HepG2 (cell line): ENCODE measurements at regions not wholly inside any gene's neighbourhood (a gene's known extent, or its start where the extent isn't known, plus 50 kb on each side); places are given as distances from the start of the nearest gene placed in this dataset.

Experiments
- ATAC-seq: fragments of 200-7000 bp; cut with Tn5 transposase; 3 replicates; pipeline ENCODE4 v1.9.1; 2020; ENCODE audit warnings: mild to moderate bottlenecking, moderate library complexity
- BruUV-seq: library from RNA; stranded (reverse); fragments of 400-500 nt; replicated peaks from 2 replicates; lab custom pipeline; 2021; lab: Mats Ljungman, UMichigan
- CTCF ChIA-PET: fragments of 300-600 bp; formaldehyde crosslinking; extraction: SDS; loops from one replicate; lab custom pipeline; 2021; ENCODE audit warnings: low total read pairs, inconsistent platforms, low intra/inter-chr PET ratio; lab: Yijun Ruan, JAX
- POLR2A ChIA-PET: fragments of 350-600 bp; sonication (Branson Sonifier 250); formaldehyde crosslinking; loops from one replicate; lab custom pipeline; 2020; ENCODE audit warnings: antibody characterized with exemption, inconsistent platforms; lab: Yijun Ruan, JAX
- DNase-seq: peaks from one replicate; pipeline ENCODE4 v3.0.0-alpha.2; 2015; ENCODE audit warnings: low spot score
- FAIRE-seq: peaks from 3 replicates; lab custom pipeline; 2011; peaks lifted over from hg19 to GRCh38; lab: Jason Lieb, UNC
- H2AFZ ChIP-seq: one replicate; pipeline ENCODE4 v1.6.1; 2011; ENCODE audit warnings: low read length, inconsistent platforms
- H3K27ac ChIP-seq: fragments of 300-600 bp; 3 replicates; pipeline ENCODE4 v1.8.0; 2011; ENCODE audit warnings: mixed run types, mild to moderate bottlenecking, mixed read lengths, low read length, inconsistent platforms; ENCODE audit not compliant: insufficient read depth; ENCODE audit errors: extremely low read length
- H3K27me3 ChIP-seq, 2 experiments: fragments of 200-600 bp in 1 of 2; 2 replicates in 1 of 2; 3 replicates in 1 of 2; pipeline versions ENCODE4 v1.6.0 to v1.8.0; 2011; ENCODE audit warnings: low read length in 2 of 2, mild to moderate bottlenecking in 2 of 2, moderate library complexity in 2 of 2, inconsistent platforms in 1 of 2; ENCODE audit not compliant: insufficient read depth in 2 of 2, control insufficient read depth in 1 of 2
- H3K36me3 ChIP-seq, 2 experiments: fragments of 200-600 bp in 1 of 2; replicated peaks in 1 of 2; 2 replicates in 1 of 2; 3 replicates in 1 of 2; pipeline versions ENCODE4 v1.5.1 to v1.8.0; 2011; ENCODE audit warnings: low read length in 2 of 2, inconsistent platforms in 1 of 2; ENCODE audit not compliant: insufficient read depth in 2 of 2, control insufficient read depth in 1 of 2
- H3K4me1 ChIP-seq: 2 replicates; pipeline ENCODE4 v1.5.1; 2012; ENCODE audit warnings: low read length, inconsistent platforms; ENCODE audit not compliant: insufficient read depth
- H3K4me2 ChIP-seq: 2 replicates; pipeline ENCODE4 v1.6.0; 2011; ENCODE audit warnings: low read depth, low read length, inconsistent platforms
- H3K4me3 ChIP-seq, 3 experiments: fragments of 200-600 bp in 1 of 3; sonication (generic), shearing (Covaris generic) in 1 of 3; replicated peaks in 1 of 3; 2 replicates each; pipeline ENCODE4 v1.5.1; 2011 to 2016; ENCODE audit warnings: low read length in 3 of 3, inconsistent platforms in 2 of 3, low read depth in 2 of 3, mild to moderate bottlenecking in 2 of 3, control low read depth in 1 of 3, mixed read lengths in 1 of 3; ENCODE audit not compliant: insufficient read depth in 1 of 3
- H3K79me2 ChIP-seq: one replicate; pipeline ENCODE4 v1.6.1; 2011; ENCODE audit warnings: low read length, inconsistent platforms; ENCODE audit not compliant: insufficient read depth
- H3K9ac ChIP-seq: 2 replicates; pipeline ENCODE4 v1.6.0; 2011; ENCODE audit warnings: mild to moderate bottlenecking, low read depth, low read length, inconsistent platforms; ENCODE audit not compliant: insufficient read depth
- H3K9me3 ChIP-seq: 2 replicates; pipeline ENCODE4 v1.5.1; 2012; ENCODE audit warnings: mild to moderate bottlenecking, low read length
- H4K20me1 ChIP-seq: 2 replicates; pipeline ENCODE4 v1.6.0; 2011; ENCODE audit warnings: inconsistent platforms, mild to moderate bottlenecking, low read length, moderate library complexity; ENCODE audit not compliant: insufficient read depth
- CHD4 ChIP-seq: fragments of 200-600 bp; sonication (generic); IDR thresholded peaks from 2 replicates; pipeline ENCODE4 v1.7.0; 2017; ENCODE audit warnings: mild to moderate bottlenecking, low read length, borderline replicate concordance
- HDAC2 ChIP-seq: sonication (generic); formaldehyde crosslinking; IDR thresholded peaks from 2 replicates; pipeline ENCODE4 v1.4.0; 2020; ENCODE audit warnings: missing genetic modification reagents
- SIX1 ChIP-seq: sonication (generic); formaldehyde crosslinking; IDR thresholded peaks from 2 replicates; pipeline ENCODE4 v1.4.0; 2020; ENCODE audit warnings: missing genetic modification reagents, borderline replicate concordance
- SNAPC2 ChIP-seq: sonication (generic); formaldehyde crosslinking; IDR thresholded peaks from 2 replicates; pipeline ENCODE4 v1.8.1; 2022; ENCODE audit warnings: mild to moderate bottlenecking, missing genetic modification reagents
- SOX5 ChIP-seq: IDR thresholded peaks from 2 replicates; pipeline ENCODE4 v1.6.1; 2016; ENCODE audit warnings: borderline replicate concordance
- TCF7L2 ChIP-seq: IDR thresholded peaks from 2 replicates; pipeline ENCODE4 v1.6.1; 2011; ENCODE audit warnings: mild to moderate bottlenecking, low read depth, low read length, moderate library complexity
- WGBS: methylation state at CpG from one replicate; pipeline ENCODE4 v1.1.6; 2017; ENCODE audit warnings: low lambda C conversion rate; 5-methylcytosine and 5-hydroxymethylcytosine counted together
- in situ Hi-C: cut with HindIII; loops from 2 replicates; pipeline ENCODE4 v1.10.0; 2017; ENCODE audit warnings: low pct_unique_long_range_greater_than_20kb; ENCODE audit not compliant: extremely low pct_ligation_motif_present
- intact Hi-C: fragments of 100-400 bp; cut with micrococcal nuclease; formaldehyde crosslinking; loops from one replicate; pipeline ENCODE4 v1.10.0; 2022; ENCODE audit not compliant: unreplicated experiment
- TF ChIP-seq, protein P1 (sequence below): sonication (generic); formaldehyde crosslinking; IDR thresholded peaks from 2 replicates; pipeline ENCODE4 v1.4.0; 2020; ENCODE audit warnings: mild to moderate bottlenecking, missing genetic modification reagents

DNA sequence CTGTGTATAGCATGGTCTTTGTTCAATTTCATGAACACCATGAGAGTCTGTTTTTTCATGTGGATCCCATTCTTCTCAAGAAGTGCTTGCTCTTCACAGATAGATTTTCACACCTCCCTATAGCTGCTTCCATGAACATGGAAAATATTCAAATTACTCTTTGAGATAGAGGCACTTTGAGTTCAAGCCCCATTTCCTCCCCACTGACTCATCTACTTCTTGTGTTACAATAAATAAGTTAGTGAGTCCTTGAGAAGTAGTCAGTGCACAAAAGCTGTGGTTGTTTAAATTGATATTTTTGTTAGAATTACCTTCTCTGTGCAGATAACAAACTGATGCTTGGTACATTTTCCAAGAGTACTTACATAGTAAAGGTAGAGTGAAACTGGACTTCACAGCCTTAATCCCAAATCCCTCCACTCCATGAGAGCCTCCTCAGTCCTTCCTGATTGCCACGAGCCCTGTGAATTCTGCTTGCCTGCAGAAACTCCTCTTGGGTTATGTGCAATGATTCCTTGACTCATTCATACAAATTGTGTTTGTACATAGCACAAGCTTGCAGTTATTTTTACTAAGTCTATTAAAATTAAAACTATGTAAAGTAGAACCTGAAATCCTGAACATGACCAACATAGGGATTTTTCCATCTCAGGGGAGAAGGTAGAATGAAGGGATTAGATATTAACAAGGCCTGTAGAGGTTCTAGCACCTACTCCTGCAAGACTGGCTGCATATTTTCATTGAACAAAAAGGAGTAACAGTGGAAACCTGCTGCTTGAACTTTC, 496.2 kb downstream of the TNS3 start:
- Histone ChIP-seq H3K4me3 (no peak overlapping the region), H4K20me1 (no peaks in the 10 kb centered on the region), H2AFZ (no peak overlapping the region), H3K27ac (no peak overlapping the region), H3K27me3 (0 out of 5 replicates have a peak, but pooled peaks cover 0 to 9% of the 10 kb centered on the region in 2 experiments), H3K4me1 (no peaks in the 10 kb centered on the region), H3K36me3 (no peaks in the 10 kb centered on the region), H3K79me2 (no peaks in the 10 kb centered on the region), H3K4me2 (no peak overlapping the region), H3K9ac (no peak overlapping the region), H3K9me3 (no peaks in the 10 kb centered on the region)
- in situ Hi-C loops (loop anchor here (5.0 kb wide), 3 partner anchors 97 to 1163 kb away; partner anchors contain the start of gene IGFBP3), intact Hi-C loops (loop anchor here (1.0 to 5.0 kb wide), 2 partner anchors 94 to 733 kb away; no protein-coding TSS in a partner anchor)
- no peak for ATAC-seq
- 6% methylated on average over 1 of the region's 1 CpG for WGBS
- DNase-seq, result no peak
- no peak for TF ChIP-seq SIX1
- no peak for TF ChIP-seq HDAC2 (CRISPR knock-in tag)
- TF ChIP-seq, protein P1, sequence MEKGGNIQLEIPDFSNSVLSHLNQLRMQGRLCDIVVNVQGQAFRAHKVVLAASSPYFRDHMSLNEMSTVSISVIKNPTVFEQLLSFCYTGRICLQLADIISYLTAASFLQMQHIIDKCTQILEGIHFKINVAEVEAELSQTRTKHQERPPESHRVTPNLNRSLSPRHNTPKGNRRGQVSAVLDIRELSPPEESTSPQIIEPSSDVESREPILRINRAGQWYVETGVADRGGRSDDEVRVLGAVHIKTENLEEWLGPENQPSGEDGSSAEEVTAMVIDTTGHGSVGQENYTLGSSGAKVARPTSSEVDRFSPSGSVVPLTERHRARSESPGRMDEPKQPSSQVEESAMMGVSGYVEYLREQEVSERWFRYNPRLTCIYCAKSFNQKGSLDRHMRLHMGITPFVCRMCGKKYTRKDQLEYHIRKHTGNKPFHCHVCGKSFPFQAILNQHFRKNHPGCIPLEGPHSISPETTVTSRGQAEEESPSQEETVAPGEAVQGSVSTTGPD (CRISPR knock-in tag), result no peak
- TF ChIP-seq TCF7L2, result no peak
- no peak for TF ChIP-seq SNAPC2 (CRISPR knock-in tag)
- TF ChIP-seq CHD4, result no peak
- TF ChIP-seq SOX5 (CRISPR knock-in tag), result no peak
- ChIA-PET POLR2A (no interaction called here), CTCF (no interaction called here)
- FAIRE-seq, result no peak
- BruUV-seq, result no TSS peak
